ENCODE measurements at regions not wholly inside any gene's neighbourhood (a gene's known extent, or its start where the extent isn't known, plus 50 kb on each side); places are given as distances from the start of the nearest gene placed in this dataset.

DNA sequence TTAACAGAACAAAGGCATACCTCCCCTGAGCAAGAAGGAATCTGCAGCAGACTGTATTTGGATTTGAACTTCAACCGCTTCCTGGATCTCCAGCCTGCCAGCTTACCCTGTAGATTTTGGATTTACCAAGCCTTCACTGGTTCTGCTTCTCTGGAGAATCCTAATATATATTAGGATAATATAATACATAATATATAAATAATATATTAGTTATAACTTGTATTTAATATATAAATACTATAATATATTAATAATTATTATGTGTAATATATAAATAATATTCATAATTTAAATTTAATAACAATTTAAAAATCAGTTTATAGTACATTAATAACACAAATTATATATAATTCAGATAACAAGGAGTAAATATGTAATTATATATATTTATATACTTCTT lies 121.4 kb downstream of the COX18 start:
- H3K4me1 Mint-ChIP-seq (ENCODE audit: low read depth): peaks cover 22% of the 10 kb centered on the region
- H3K27ac Mint-ChIP-seq (ENCODE audit: unreplicated experiment): no peak overlapping the region
- peaks cover 2% of the 10 kb centered on the region for H3K36me3 Mint-ChIP-seq (ENCODE audit: low read depth)
- no peak for DNase-seq (ENCODE audit: low spot score)
- H3K27me3 Mint-ChIP-seq (ENCODE audit: low read depth): no peaks in the 10 kb centered on the region
- no peak overlapping the region for H3K4me3 Mint-ChIP-seq (ENCODE audit: unreplicated experiment)
- H3K9me3 Mint-ChIP-seq (ENCODE audit: low read depth): no peaks in the 10 kb centered on the region
- TF ChIP-seq, protein P1, sequence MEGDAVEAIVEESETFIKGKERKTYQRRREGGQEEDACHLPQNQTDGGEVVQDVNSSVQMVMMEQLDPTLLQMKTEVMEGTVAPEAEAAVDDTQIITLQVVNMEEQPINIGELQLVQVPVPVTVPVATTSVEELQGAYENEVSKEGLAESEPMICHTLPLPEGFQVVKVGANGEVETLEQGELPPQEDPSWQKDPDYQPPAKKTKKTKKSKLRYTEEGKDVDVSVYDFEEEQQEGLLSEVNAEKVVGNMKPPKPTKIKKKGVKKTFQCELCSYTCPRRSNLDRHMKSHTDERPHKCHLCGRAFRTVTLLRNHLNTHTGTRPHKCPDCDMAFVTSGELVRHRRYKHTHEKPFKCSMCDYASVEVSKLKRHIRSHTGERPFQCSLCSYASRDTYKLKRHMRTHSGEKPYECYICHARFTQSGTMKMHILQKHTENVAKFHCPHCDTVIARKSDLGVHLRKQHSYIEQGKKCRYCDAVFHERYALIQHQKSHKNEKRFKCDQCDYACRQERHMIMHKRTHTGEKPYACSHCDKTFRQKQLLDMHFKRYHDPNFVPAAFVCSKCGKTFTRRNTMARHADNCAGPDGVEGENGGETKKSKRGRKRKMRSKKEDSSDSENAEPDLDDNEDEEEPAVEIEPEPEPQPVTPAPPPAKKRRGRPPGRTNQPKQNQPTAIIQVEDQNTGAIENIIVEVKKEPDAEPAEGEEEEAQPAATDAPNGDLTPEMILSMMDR (IDR thresholded peaks at IDR 0.05): no peak

DNA sequence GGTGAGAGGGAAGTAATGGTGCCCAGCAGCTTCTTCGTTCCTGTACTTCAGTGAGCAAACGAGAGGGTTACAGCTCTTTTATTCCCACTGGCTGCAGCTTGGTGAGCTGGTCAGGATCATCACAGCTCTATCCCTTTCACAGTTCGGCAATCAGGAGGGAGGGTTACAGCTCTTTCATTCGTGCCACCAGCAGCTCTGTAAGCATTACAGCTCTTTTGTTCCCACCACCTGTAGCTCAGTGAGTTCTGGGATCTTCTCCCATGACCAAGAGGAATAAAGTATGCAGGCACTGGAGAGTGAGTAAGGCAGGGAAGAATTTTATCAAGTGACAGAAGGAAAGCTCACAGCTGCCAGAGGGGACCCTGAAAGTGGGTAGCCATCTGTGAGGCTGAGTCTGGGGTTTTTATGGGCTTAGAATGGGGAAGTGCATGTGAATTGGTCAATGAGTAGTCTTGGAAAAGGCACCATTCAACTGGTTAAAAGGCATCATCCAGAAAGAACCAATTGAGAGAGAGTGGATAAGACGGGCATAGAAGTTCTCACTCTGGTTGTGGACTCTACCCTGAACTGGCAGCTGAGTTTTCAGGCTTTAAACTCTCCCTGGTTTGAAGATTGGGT lies 123.7 kb downstream of the COX18 start:
- Mint-ChIP-seq H3K9me3 (ENCODE audit: low read depth) (no peaks in the 10 kb centered on the region), H3K27ac (ENCODE audit: unreplicated experiment) (no peak overlapping the region), H3K4me3 (ENCODE audit: unreplicated experiment) (no peak overlapping the region), H3K27me3 (ENCODE audit: low read depth) (no peaks in the 10 kb centered on the region), H3K4me1 (ENCODE audit: low read depth) (peaks cover 18% of the 10 kb centered on the region), H3K36me3 (ENCODE audit: low read depth) (peaks cover 2% of the 10 kb centered on the region)
- DNase-seq (ENCODE audit: low spot score): no peak
- TF ChIP-seq, protein P1 (IDR thresholded peaks at IDR 0.05): no peak

DNA sequence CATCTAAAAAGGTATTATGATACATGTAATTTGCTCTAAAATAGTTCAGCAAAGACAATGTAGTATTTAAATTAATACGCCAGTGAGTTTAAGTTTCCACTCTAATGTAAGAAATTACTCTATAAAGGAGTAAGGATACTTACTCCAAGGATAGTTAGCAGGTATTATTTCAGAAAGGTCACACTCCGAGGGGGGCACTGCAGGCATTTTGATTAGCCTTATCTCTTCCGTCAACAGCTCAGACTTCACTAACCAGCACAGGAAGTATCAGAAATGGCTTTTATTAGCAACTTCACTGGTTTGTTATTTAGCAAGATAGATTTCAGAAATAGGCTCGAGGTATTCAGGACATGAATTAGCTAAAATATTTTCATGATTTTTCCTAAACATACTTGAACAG lies 127.0 kb downstream of the COX18 start:
- TF ChIP-seq, protein P1 (IDR thresholded peaks at IDR 0.05): no peak
- Mint-ChIP-seq H3K4me3 (ENCODE audit: unreplicated experiment) (no peak overlapping the region), H3K27ac (ENCODE audit: unreplicated experiment) (no peak overlapping the region), H3K4me1 (ENCODE audit: low read depth) (peaks cover 23% of the 10 kb centered on the region), H3K36me3 (ENCODE audit: low read depth) (peaks cover 2% of the 10 kb centered on the region), H3K9me3 (ENCODE audit: low read depth) (no peaks in the 10 kb centered on the region), H3K27me3 (ENCODE audit: low read depth) (no peaks in the 10 kb centered on the region)
- no peak for DNase-seq (ENCODE audit: low spot score)

DNA sequence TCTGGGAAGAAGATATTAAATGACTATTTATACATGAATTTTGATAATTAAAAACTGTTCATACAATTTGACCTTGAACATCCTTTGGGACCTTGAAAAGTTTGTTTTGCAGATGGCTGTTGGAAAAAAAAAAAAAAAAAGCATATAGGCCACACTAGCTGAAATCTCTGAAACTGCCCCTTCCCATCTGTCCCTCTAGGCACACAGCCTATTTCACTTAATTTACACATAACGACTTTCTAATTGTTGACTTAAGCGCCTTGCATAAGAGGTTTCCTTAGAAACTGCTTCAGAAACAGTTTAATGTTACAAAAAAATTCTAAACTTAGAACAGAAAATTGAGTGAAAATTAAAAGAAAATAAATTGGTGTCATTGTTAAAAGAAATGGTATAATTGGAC lies 131.0 kb downstream of the COX18 start:
- Mint-ChIP-seq H3K4me3 (ENCODE audit: unreplicated experiment) (no peak overlapping the region), H3K36me3 (ENCODE audit: low read depth) (no peaks in the 10 kb centered on the region), H3K27me3 (ENCODE audit: low read depth) (no peaks in the 10 kb centered on the region), H3K9me3 (ENCODE audit: low read depth) (no peaks in the 10 kb centered on the region), H3K27ac (ENCODE audit: unreplicated experiment) (no peak overlapping the region), H3K4me1 (ENCODE audit: low read depth) (peaks cover 10% of the 10 kb centered on the region)
- TF ChIP-seq, protein P1 (IDR thresholded peaks at IDR 0.05): no peak
- no peak for DNase-seq (ENCODE audit: low spot score)

DNA sequence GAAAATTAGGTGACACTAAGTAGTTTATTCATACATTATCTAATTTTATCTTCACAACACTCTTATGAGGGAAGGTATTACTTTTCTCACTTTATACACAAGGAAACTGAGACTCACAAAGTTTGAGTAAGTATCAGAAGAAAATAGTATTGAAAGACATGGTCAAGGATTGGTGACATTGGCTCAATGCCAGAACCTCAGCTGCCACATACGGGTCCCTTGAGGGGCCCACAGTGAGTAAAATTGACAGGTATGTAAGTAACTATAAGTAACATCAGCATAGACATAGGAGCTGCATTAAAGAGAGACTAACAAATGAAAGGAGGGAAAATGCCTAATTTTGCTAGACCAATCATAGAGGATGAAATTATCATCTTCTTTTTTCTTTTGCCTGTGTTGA lies 134.1 kb downstream of the COX18 start:
- H3K36me3 Mint-ChIP-seq (ENCODE audit: low read depth): no peaks in the 10 kb centered on the region
- H3K4me3 Mint-ChIP-seq (ENCODE audit: unreplicated experiment): no peak overlapping the region
- H3K9me3 Mint-ChIP-seq (ENCODE audit: low read depth): no peaks in the 10 kb centered on the region
- H3K4me1 Mint-ChIP-seq (ENCODE audit: low read depth): peaks cover 1% of the 10 kb centered on the region
- peaks cover 2% of the 10 kb centered on the region for H3K27me3 Mint-ChIP-seq (ENCODE audit: low read depth)
- TF ChIP-seq, protein P1 (IDR thresholded peaks at IDR 0.05): no peak
- no peak for DNase-seq (ENCODE audit: low spot score)
- H3K27ac Mint-ChIP-seq (ENCODE audit: unreplicated experiment): no peak overlapping the region

Measured in chondrocyte (in vitro differentiated cells).